NOMO-1 treated with dmso at 0.1 percent for 144 hours (cell line): ENCODE measurements at regions not wholly inside any gene's neighbourhood (a gene's known extent, or its start where the extent isn't known, plus 50 kb on each side); places are given as distances from the start of the nearest gene placed in this dataset.

ENCODE experiments used
- DNase-seq: peaks from one replicate; lab custom pipeline; 2025; ENCODE audit not compliant: unreplicated experiment; lab: John Stamatoyannopoulos, UW

DNA sequence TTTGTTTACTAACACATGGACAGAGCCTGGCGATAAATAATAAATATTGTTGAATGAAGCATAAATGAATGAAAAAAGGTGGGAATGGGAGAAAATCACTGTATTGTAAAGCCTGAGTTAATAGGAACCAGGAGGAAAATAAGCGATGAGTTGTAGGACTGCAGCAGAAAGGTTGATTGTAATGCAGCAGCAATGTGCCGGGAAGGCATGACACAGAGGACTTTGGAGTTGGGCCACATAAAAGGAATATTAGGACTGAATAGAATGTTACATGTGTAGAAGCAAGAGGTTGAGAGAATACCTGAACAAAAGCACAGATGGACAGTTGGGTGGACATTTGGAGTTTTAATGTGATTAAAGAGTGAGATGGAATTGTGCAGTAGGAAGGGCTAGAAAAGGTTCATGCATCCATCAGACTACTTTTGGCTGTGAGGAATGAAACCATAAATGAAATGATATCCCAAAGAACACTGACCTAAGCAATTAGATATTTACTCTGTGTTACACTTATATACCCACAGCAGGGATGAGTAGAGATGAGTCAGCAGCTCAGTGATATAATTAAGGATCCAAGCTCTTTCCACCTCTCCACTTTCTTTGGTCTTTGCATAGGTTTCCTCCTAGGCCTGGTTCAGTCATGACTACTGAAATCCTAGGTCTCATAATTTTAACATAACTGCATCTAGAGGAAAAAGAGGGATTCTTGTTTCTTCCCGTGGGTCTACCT, 55.4 kb downstream of the CCER1 start:
- no peak for DNase-seq

DNA sequence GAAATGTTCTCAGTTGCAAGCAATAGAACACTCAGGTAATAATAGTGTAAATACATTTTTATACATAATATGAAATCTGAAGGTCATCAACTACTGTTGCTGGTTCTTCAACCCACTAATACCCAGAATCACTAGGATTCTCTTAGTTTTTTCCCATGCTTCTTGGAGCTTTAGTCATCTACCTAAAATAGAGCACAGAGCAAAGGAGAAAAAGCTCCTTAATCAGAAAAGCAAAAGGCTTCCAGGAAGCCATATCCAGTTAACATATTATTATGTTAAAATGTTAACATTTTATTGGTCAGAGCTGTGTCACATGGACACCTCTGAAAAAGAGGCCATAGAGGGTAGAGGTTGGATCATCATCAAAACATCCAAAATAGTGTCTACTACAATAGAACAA, 57.0 kb downstream of the CCER1 start:
- DNase-seq = no peak

- DNase-seq = no peak
These were observed 57.7 kb downstream of the CCER1 start for GRCh38 chr12:90897316-90897715.

GRCh38 chr12:90896821-90897220, 58.2 kb downstream of the CCER1 start:
- no peak for DNase-seq

DNA sequence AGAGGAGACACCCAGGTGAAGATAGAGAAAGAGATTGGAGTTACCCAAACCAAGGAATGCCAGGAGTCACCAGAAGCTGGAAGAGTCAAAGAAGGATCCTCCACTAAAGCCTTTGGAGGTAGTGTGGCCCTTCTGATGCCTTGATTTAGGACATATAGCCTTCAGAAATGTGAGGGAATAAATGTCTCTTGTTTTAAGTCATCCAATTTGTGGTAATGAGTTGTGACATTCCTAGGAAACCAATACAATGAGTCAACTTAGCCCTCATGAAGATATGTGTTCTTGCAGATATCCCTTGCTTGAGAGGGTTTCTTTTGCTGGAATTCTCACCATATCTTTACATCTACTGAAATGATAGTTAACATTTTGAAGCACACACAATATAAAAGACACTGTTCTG, 58.8 kb downstream of the CCER1 start:
- no peak for DNase-seq

- DNase-seq = no peak
These were observed 66.7 kb downstream of the CCER1 start for GRCh38 chr12:90888316-90888715.

- no peak for DNase-seq
These were observed 71.5 kb downstream of the CCER1 start for GRCh38 chr12:90883456-90883855.

DNA sequence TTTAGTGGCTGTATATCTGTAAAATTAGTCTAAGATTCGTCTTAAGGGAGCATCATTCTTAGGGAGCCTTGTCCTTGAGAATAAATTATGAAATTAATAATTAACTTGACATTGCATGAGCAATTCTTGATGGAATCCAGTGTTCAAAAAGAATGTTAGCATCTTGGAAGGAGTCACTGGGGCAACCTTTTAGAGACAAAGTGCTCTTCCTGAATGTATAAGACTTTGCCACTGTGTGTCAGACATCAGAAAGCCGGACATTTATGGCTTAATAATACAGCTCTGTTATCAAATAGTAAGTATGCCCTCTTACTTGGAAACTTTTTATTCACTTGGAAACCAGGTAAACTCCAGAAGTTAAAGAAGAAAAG, 83.3 kb downstream of the CCER1 start:
- no peak for DNase-seq

DNA sequence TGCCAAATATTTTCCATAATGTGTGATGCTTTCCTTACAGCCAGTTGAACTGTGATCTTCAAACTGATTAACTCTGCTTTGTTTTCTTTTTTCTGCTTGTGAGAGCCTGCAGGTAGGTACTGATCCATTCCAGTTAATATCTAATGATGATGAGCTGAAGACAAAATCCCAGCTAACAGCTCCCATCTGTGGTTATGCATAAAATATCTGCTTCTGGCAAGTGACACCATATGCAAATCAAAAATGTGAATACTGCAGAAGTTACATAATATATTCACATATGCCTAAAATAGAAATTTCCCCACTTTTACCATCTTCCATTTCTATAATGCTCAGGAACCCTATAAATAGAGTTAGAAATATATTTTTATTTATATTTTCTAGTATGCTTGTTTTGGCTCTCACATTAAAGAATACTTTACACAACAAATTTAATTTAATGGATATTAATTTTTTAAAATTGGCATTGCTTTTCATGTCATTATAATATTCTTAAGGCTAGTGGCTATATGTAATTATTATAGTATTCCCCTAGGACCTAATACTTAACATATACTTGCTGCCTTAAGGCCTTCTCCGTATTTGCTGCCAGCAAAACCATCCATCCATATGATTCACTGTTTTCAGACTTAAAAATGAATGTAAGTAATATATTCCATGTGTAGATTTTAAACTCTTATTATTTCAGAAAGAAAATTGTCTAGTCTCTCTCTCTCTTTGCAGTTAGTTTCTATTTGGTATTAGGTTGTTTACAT, 83.8 kb downstream of the CCER1 start:
- no peak for DNase-seq

DNA sequence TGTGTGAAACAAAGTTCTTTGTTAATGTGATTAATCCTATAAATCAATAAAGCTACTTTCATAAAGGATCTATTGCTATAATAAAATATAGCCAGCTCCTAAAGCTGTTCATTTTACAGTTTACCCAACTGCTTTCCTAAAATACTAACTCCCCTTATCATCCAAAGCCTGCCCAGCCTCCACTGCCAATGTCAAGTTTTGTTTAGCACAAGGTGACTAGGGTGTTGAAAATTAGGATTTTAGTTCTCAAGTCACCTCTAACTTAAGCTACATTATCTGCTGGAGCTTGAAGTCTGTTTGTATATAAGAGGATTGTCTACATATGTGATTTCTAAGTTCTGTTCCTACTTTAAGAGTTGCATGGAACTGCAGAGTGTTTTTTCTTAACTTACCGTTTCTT, 86.3 kb downstream of the CCER1 start:
- no peak for DNase-seq

- no peak for DNase-seq
These were observed 95.4 kb downstream of the CCER1 start for GRCh38 chr12:90859591-90859990.

DNA sequence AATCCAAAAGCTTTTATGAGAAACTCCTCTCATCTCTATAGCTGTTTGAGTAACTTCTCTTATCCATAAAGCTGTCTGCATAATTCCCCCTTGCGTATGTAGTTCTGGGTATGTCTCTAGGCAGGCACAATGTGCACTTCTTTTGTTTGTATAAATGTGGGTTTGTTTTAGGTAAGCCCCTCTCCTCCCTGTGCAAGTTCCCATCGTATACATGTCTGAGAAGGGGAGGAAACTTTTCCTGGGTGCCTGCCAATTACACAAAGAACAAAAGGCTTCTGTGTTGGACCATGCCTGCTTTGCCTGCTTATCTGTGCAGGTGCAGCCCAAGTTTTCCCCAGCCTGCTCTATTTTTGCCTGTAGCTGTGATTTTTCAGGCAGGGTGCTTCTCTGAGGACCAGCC, 96.7 kb downstream of the CCER1 start:
- DNase-seq = no peak

- DNase-seq = no peak
These were observed 99.4 kb downstream of the CCER1 start for GRCh38 chr12:90855534-90855933.

GRCh38 chr12:90854136-90854689, 100.8 kb downstream of the CCER1 start:
- peak; percentile 2 for DNase-seq

GRCh38 chr12:90851800-90852718, 102.9 kb downstream of the CCER1 start:
- DNase-seq = no peak

DNA sequence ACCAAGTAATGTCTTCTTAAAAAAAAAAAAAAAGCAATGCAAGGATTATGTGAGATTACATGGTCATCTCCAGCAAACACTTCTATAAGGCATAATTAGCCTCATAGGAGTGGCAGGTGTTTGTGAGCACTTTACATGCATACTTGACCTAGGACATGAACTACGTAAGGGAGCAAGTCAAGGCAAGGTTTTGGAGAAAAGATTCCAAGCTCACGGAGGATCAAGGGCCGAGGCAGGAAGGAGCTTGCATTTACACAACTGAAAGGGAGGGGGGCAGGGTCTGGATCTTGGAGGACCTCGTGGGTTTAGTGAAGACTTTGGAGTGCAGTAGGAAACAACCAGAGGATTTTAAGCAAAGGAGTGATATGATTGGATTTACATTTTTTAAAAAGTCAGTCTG, 112.5 kb downstream of the CCER1 start:
- no peak for DNase-seq

GRCh38 chr12:90841336-90841735, 113.6 kb downstream of the CCER1 start:
- DNase-seq = no peak

DNA sequence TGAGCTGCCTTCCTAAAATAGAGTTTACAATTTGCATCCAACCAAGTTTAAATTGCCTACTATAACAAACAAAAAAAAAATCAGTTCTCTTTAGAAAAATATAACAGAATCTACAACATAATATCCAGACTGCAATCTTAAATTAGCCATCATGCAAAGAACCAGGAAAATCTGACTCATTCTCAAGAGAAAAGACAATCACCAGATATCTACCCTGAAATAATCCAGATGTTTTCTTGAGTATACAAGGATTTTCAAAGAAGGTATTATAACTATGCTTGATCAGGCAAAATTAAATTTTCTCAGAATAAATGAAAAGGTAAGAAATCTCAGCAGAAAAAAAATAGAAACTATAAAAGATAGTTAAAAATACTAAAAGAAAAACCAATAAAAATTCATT, 115.6 kb downstream of the CCER1 start:
- no peak for DNase-seq

GRCh38 chr12:90836689-90837088, 118.3 kb downstream of the CCER1 start:
- DNase-seq = no peak

DNA sequence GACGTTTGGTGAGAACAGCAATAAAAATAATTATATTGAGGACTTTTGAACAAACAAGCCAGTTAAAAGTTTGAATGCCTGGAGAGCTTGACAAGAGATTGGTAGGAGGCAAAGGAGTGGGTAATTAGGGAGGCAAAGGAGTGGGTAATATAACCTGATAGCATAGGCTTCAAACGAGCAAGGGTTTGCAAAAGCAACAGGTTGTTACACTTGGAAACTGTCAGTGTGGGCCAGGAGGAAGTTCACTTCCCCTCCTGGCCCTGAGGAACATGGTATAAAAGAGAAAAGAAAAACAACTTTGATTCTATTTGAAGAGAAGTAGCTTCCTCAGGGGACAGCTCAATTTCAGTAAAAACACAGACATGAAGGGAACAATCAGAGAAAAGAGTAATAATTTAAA, 121.7 kb downstream of the CCER1 start:
- no peak for DNase-seq

- DNase-seq = no peak
These were observed 122.5 kb downstream of the CCER1 start for GRCh38 chr12:90832427-90832826.
